ENCODE measurements at regions not wholly inside any gene's neighbourhood (a gene's known extent, or its start where the extent isn't known, plus 50 kb on each side); places are given as distances from the start of the nearest gene placed in this dataset.

DNA sequence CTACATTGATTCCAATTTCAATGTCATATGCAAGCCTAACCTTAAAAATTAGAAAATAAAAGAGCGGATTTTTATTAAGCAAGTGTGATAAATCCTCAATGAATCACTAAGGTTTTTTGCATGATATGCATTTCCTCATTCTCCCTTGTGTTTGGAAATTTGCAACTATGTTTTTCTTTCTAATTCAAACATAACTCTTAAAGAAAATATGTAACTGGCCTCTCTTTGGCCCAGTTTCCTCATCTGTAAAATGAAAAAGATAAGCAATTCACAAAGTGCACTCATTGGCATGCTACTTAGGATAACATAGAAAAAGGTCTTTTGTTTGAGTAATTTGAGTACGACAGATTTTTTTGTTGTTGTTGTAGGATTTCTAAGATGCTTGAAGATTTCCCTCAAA is 295.5 kb downstream of the CDH11 start:
- no peak for DNase-seq (ENCODE audit: low spot score)

DNA sequence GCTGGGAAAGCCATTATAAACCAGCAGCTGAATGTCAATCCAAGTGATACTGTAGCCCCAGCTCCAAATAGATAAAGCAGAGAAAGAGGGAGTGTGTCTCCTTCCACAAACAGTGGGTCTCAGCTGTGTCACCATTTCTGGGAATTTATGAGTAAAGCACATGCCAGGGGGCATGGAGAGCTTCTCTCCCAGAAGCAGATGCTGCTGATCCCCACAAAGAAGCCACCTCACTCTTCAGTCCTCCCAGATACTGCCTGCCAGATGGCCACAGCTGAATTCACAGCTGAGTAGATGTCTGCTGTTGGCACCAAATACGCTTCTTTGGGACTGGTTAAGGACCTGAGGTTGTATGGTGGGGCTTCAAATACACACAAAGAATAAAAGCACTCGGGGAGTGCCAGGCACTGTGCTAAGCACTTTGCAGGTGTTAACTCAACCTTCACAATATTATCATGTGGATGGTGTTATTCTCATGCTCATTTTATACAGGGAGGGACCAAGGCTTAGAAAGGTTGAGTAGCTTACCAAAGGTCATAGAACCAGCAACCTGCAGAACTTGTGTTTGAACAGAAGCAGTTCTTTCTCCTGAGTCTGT is 298.3 kb downstream of the CDH11 start:
- no peak for DNase-seq (ENCODE audit: low spot score)

DNA sequence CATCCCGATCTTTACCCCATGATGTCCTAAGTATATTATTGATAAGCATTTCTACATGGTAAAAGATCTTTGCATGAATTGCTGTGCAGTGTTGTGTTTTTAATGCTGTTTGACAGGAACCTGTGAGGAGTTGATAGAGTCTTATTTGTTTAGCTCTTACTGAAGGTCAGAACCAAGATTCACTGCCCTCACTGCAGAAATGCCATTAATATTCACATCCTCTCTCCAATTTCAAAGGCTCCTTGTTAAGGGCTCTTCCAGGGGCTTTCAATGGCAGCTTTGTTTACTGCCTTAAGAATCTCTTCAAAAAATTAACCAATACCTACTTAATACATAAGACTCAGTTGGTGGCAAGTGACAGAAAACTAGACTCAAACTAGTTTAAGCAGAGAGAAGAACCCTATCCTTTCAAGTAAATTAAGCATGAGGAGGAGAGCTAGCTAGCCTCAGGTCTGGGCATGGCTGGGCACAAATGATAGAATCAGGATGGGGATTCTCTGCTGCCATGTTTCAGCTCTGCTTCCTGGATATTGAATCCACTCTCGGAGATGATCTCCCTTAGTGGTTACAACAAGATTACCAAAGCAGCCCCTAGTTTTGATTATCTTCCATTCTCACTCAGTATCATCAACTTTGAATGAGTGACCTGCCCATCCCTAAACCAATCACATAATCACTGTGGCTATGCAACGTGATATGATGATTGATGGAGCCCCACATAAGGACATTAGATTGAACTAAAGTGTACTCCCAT is 311.8 kb downstream of the CDH11 start:
- DNase-seq (ENCODE audit: low spot score) = no peak

DNA sequence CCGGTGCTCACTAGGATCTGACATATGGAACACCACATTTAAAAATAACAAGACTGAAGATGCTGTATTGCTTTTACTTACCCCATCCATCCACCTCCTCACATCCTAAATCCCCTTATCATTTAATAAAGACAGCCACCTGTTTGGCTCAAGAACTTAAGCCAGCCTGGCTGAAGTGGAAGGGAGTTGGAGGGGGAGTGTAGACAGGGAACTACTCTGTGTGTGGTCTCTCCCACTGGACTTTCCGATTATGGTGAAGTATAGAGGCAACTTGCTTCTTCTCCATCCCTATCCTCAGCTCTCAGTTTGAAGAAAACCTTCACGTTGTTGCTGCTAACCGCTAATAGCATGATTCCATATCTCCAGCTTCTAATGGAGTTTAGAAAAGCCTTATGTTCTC is 313.4 kb downstream of the CDH11 start:
- DNase-seq (ENCODE audit: low spot score) = no peak

DNA sequence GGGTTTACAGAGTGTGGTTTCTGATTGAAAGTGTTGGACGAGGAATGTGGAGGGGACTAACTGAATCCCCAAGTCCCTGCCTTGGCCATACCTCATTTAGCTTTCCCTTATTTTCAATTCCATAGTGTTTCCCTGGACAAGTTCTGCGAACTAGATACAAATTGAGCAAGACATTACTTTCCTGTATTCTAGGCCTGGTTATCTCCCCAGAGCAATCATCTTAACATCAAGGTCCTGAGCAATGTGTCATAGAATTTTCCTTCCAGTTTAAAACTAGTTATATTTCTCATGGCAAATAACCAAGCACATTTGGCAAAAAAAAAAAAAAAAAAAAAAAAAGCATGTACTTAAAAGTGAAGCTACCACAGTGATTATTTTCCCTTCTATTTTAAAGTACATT is 330.1 kb downstream of the CDH11 start:
- no peak for DNase-seq (ENCODE audit: low spot score)

DNA sequence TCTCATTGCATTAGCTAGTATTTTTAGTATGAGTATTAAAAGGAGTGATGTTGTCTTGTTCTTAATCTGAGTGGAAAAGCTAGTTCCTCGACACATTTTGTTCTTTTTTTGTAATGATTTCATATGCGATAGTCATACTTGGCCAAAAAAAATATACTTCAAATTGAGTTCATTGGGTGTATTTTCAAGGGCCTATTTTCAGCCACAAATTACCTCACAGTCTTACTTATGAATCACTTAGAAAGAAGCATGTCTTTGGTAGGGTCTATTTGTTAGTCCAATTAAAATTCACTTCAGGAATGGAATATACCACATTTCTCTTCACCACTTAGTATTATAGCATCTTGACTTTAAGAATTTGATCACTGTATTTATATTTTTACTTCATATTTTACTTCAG is 337.2 kb downstream of the CDH11 start:
- DNase-seq (ENCODE audit: low spot score) = no peak

GRCh38 chr16:64782484-64782883 is 339.4 kb downstream of the CDH11 start:
- no peak for DNase-seq (ENCODE audit: low spot score)

DNA sequence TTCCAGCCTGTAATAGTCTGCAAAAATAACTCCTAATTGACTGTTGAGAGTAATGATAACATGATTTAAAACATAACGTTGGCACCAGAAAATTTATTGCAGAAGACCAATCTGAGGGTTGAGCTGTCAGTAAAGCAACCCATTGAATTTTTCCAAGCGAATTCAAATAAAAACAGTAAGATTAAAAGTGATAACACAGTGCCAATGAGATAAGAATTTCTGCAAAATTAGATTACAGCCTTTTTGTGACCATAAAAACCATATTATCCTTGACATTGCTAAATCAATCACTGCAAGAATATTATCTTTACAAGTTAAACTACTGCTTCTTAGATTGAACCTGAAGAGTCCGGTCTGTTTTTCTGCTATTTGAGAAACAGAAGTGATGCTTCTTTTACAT is 341.4 kb downstream of the CDH11 start:
- no peak for DNase-seq (ENCODE audit: low spot score)

- DNase-seq (ENCODE audit: low spot score) = no peak
Measured at GRCh38 chr16:64778777-64779176, 343.1 kb downstream of the CDH11 start.

DNA sequence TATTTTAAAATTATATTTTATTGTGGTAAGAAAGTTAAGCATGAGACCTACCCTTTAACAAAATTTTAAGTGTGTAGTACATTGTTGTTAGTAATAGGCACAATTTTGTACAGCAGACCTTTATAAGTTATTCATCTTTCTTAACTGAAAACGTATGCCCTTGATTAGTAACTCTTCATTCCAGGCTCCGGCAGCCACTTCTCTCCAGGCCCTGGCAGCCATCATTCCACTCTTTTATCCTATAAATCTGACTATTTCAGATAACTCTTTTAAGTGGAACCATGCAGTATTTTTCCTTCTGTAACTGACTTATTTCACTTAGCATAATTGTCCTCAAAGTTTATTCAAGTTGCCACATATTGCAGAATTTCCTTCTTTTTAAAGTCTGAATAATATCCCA is 348.2 kb downstream of the CDH11 start:
- DNase-seq (ENCODE audit: low spot score) = no peak

- no peak for DNase-seq (ENCODE audit: low spot score)
Measured at GRCh38 chr16:64773184-64773583, 348.7 kb downstream of the CDH11 start.

- DNase-seq (ENCODE audit: low spot score) = no peak
Measured at GRCh38 chr16:64771273-64771672, 350.6 kb downstream of the CDH11 start.

DNA sequence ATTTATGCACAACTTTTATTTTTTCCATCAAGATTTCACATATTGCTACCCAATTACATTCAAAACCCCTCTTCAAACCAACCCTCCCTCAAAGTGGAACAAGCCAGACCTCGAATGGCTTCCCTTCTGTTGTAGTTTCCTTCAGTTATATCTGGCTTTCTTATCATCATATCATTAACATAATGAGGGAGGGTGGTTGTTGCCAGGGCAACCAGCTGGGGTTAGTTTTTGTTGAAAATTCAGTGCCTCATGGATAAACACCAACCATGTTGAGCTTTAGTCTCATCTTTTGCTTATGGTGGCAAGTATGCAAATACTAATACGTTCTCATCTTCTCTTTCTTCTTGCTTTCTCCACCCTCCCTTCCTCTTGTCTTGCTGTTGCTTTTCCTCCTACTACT is 359.7 kb downstream of the CDH11 start:
- no peak for DNase-seq (ENCODE audit: low spot score)

- no peak for DNase-seq (ENCODE audit: low spot score)
Measured at GRCh38 chr16:64754279-64754678, 367.6 kb downstream of the CDH11 start.

DNA sequence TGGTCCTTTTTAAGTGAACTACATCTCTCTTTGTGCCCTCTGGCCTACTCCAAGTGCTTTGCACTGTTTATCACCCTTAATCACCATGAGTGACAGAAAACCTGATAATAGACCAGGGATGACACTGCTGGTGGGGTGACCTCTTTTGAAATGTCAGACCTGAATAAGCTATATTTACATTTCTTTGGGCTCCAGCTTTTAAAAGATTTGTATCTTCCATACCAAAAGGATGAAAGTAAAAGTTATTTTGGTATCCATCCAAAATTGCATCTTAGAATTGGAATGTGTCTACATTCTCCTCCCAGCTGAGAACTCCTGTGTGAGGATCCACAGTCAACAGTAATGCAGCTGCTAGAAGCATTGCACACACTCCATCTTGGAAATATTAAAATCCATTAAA is 370.0 kb downstream of the CDH11 start:
- no peak for DNase-seq (ENCODE audit: low spot score)

GRCh38 chr16:64749346-64749745 is 372.5 kb downstream of the CDH11 start:
- DNase-seq (ENCODE audit: low spot score) = no peak

DNA sequence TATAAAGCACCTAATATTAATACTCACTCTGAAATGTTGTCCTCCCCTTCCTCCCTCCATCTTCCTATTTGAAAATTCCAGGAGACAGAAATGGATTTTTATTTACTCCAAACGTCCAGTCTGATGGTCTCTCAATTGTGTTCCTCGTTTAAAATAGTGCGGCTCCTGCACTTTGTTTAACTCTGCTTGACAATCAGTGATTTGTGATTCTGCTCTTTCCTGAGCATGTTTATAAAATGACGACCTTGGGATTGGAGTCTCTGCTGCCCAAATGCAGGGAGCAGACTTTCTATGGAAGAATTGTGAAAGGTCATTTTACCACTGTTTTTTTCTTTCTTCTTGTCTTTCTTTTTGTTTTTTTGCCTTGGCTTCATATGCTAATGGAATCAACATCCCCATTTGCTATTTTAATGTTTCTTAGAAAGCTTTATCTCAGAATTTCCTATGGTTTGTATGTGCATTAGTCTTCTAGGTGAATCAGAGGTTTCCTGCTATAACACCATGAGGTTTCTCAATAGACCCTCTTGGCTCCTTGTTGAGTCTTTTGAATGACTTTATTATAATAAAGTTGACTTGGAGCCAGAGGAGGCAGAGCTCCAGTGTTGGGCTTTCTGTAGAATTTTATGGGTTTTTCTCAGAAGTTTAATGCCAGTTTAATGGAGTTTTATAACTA is 376.5 kb downstream of the CDH11 start:
- DNase-seq (ENCODE audit: low spot score) = no peak

- DNase-seq (ENCODE audit: low spot score) = no peak
Measured at GRCh38 chr16:64742455-64743223, 379.2 kb downstream of the CDH11 start.

GRCh38 chr16:64740261-64740660 is 381.6 kb downstream of the CDH11 start:
- DNase-seq (ENCODE audit: low spot score) = no peak

- no peak for DNase-seq (ENCODE audit: low spot score)
Measured at GRCh38 chr16:64738321-64738960, 383.4 kb downstream of the CDH11 start.

DNA sequence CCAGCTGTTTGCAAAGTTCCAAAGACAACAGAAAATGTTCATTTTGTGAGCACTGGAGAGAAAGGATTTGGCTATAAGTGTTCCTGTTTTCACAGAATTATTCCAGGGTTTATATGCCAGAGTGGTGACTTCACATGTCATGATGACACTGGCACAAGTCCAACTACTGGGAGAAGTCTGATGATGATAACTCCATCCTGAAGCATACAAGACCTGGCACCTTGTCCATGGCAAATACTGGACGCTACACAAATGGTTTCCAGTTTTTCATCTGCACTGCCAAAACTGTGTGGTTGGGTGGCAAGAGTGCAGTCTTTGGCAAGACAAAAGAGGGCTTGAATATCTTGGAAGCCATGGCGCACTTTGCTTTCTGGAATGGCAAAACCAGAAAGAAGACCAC is 385.0 kb downstream of the CDH11 start:
- no peak for DNase-seq (ENCODE audit: low spot score)

DNA sequence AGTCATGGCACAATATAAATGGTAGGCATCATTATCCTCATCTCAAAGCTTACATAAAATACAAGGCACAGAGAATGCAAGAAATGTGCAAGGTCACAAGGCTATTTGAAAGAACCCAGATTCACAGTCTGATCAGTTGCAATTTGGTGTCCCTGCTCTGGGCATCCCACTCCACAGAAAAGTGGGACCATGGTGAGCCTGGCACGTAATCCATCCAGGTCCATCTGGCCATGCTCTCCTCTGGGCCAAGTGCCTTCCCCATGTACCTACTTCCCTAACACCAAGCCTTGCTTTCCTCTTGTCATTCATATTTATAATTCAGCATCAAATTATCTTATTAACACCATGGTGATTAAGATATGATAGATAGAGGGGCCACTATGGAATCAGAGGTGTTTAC is 390.0 kb downstream of the CDH11 start:
- no peak for DNase-seq (ENCODE audit: low spot score)

All from mucosa of gallbladder (tissue), 1 donor.